ENCODE measurements at regions not wholly inside any gene's neighbourhood (a gene's known extent, or its start where the extent isn't known, plus 50 kb on each side); places are given as distances from the start of the nearest gene placed in this dataset.

DNA sequence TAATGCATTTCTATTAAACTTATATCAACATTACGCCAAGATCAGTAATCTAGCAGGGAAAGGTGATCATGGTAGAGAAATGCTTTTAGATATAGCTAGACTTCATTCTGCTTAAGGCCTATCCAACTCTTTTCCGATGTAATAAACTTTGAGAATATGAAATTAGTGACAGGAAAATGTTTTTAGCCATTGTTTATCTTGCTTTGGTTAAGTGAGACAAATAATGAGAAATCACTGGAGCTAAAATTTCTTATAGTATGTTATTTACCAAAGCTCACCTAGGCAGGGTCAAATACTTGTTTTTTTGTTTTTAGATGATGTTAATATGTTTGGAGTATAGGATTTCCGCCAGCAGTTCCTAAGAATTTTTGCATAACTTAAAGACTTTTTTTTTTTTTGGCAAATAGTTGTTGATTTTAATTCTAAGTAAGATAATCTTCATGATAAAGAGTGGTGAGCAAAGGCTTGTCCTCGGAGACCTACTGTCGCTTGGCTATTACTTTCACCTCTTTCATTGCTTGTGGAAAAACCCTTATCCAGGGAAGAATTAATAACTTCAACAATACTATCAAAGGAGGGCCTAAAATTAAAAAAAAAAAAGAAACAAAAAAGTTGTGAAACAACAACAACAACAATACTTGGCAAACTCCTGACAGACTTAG lies 98.3 kb downstream of the SOX4 start:
- POLR2A ChIA-PET, result interaction anchor here (1.0 kb wide), 1 partner anchor 24 kb away, joined by 3 read pairs; no protein-coding TSS in a partner anchor
- H3K9ac ChIP-seq, result no peak overlapping the region
- no peak for DNase-seq
- no peak overlapping the region for H2AFZ ChIP-seq (ENCODE audit: low read depth)
- peaks cover 0 to 12% of the 10 kb centered on the region in 2 experiments for H3K36me3 ChIP-seq (replicated peaks in 1 of 2; ENCODE audit: control insufficient read depth in 1 of 2, insufficient read depth in 2 of 2, low read length in 1 of 2)
- H3K4me2 ChIP-seq, result no peak overlapping the region
- peaks cover 81% of the 10 kb centered on the region for H3K79me2 ChIP-seq (ENCODE audit: insufficient read depth)
- H3K4me1 ChIP-seq (ENCODE audit: control insufficient read depth in 1 of 2, insufficient read depth in 2 of 2, low read depth in 1 of 2, low read length in 1 of 2), result no peaks in the 10 kb centered on the region; a peak in 1 of 4 replicates
- H4K20me1 ChIP-seq (ENCODE audit: insufficient read depth), result no peaks in the 10 kb centered on the region; the same call in none of the 2 replicates
- H3K9me3 ChIP-seq, result no peaks in the 10 kb centered on the region
- 95% methylated on average over 5 of the region's 5 CpGs for WGBS (ENCODE audit: low lambda C conversion rate)
- H3K9me2 ChIP-seq, result no peaks in the 10 kb centered on the region
- no peaks in the 10 kb centered on the region for H3K27me3 ChIP-seq (ENCODE audit: insufficient read depth)
- no peak overlapping the region; a peak in 1 of 4 replicates for H3K27ac ChIP-seq (ENCODE audit: low read depth in 2 of 2, low read length in 1 of 2)
- CTCF ChIA-PET, result no interaction called here
- H3K4me3 ChIP-seq (ENCODE audit: low read depth in 2 of 2, low read length in 1 of 2), result no peak overlapping the region
- no peaks in the 10 kb centered on the region for H3F3A ChIP-seq (replicated peaks; ENCODE audit: insufficient read depth)
- TF ChIP-seq FOXM1 (IDR thresholded peaks at IDR 0.05; ENCODE audit: low read depth), result no peak
- TF ChIP-seq YY1 (IDR thresholded peaks at IDR 0.05; ENCODE audit: low read depth), result no peak
- TF ChIP-seq EP300 (IDR thresholded peaks at IDR 0.05; ENCODE audit: borderline replicate concordance in 1 of 2, low read depth in 1 of 2, low read length in 1 of 2), result no peak
- TF ChIP-seq TEAD4 (IDR thresholded peaks at IDR 0.05; ENCODE audit: borderline replicate concordance, insufficient read depth), result no peak
- TF ChIP-seq SMC3 (IDR thresholded peaks at IDR 0.05; ENCODE audit: low read depth, low read length), result no peak
- TF ChIP-seq, protein P1, sequence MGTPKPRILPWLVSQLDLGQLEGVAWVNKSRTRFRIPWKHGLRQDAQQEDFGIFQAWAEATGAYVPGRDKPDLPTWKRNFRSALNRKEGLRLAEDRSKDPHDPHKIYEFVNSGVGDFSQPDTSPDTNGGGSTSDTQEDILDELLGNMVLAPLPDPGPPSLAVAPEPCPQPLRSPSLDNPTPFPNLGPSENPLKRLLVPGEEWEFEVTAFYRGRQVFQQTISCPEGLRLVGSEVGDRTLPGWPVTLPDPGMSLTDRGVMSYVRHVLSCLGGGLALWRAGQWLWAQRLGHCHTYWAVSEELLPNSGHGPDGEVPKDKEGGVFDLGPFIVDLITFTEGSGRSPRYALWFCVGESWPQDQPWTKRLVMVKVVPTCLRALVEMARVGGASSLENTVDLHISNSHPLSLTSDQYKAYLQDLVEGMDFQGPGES (IDR thresholded peaks at IDR 0.05; ENCODE audit: low read depth, low read length), result no peak
- TF ChIP-seq, protein P2, sequence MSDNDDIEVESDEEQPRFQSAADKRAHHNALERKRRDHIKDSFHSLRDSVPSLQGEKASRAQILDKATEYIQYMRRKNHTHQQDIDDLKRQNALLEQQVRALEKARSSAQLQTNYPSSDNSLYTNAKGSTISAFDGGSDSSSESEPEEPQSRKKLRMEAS (IDR thresholded peaks at IDR 0.05; ENCODE audit: low read depth), result no peak
- no peak for TF ChIP-seq EZH2phosphoT487 (IDR thresholded peaks at IDR 0.05; ENCODE audit: borderline replicate concordance, low read depth)
- no peak for TF ChIP-seq RAD21 (IDR thresholded peaks at IDR 0.05; ENCODE audit: low read length)
- TF ChIP-seq, protein P3, sequence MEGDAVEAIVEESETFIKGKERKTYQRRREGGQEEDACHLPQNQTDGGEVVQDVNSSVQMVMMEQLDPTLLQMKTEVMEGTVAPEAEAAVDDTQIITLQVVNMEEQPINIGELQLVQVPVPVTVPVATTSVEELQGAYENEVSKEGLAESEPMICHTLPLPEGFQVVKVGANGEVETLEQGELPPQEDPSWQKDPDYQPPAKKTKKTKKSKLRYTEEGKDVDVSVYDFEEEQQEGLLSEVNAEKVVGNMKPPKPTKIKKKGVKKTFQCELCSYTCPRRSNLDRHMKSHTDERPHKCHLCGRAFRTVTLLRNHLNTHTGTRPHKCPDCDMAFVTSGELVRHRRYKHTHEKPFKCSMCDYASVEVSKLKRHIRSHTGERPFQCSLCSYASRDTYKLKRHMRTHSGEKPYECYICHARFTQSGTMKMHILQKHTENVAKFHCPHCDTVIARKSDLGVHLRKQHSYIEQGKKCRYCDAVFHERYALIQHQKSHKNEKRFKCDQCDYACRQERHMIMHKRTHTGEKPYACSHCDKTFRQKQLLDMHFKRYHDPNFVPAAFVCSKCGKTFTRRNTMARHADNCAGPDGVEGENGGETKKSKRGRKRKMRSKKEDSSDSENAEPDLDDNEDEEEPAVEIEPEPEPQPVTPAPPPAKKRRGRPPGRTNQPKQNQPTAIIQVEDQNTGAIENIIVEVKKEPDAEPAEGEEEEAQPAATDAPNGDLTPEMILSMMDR (IDR thresholded peaks at IDR 0.05), result no peak

DNA sequence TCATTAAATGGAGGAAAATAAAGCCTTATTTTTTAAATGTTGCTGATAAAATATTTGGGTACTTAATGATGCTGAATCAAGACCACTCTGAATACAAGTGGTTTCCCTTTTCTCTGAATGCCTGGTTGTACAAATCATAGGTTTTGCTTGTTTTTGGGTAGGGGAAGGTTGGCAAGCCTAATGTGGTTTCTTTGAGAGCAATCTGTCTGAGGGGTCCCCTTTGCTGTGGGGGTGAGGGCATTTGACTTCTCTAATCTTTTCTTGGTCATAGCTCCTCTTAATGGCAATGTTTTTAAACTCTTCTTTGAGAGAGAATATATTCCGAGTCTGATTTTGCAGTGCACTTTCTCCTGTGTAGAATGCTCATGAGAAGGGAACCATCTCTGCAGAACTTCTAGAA lies 99.2 kb downstream of the SOX4 start:
- Histone ChIP-seq H3K79me2 (ENCODE audit: insufficient read depth) (peaks cover 80% of the 10 kb centered on the region), H3K9ac (no peak overlapping the region), H3K4me2 (no peak overlapping the region), H3K4me1 (ENCODE audit: control insufficient read depth in 1 of 2, insufficient read depth in 2 of 2, low read depth in 1 of 2, low read length in 1 of 2) (no peaks in the 10 kb centered on the region; a peak in 1 of 4 replicates), H2AFZ (ENCODE audit: low read depth) (no peak overlapping the region), H3K27me3 (ENCODE audit: insufficient read depth) (no peaks in the 10 kb centered on the region), H3K27ac (ENCODE audit: low read depth in 2 of 2, low read length in 1 of 2) (no peak overlapping the region), H3F3A (replicated peaks; ENCODE audit: insufficient read depth) (no peaks in the 10 kb centered on the region), H3K9me2 (no peaks in the 10 kb centered on the region), H3K9me3 (no peaks in the 10 kb centered on the region), H3K4me3 (ENCODE audit: low read depth in 2 of 2, low read length in 1 of 2) (no peak overlapping the region), H4K20me1 (ENCODE audit: insufficient read depth) (no peaks in the 10 kb centered on the region; the same call in none of the 2 replicates), H3K36me3 (replicated peaks in 1 of 2; ENCODE audit: control insufficient read depth in 1 of 2, insufficient read depth in 2 of 2, low read length in 1 of 2) (peaks cover 0 to 3% of the 10 kb centered on the region in 2 experiments)
- 87% methylated on average over 1 of the region's 1 CpG for WGBS (ENCODE audit: low lambda C conversion rate)
- ChIA-PET POLR2A (no interaction called here), CTCF (no interaction called here)
- no peak for DNase-seq
- TF ChIP-seq FOSL2 (IDR thresholded peaks at IDR 0.05; ENCODE audit: borderline replicate concordance, low read depth) (no peak), RAD21 (IDR thresholded peaks at IDR 0.05; ENCODE audit: low read length) (no peak), EZH2phosphoT487 (IDR thresholded peaks at IDR 0.05; ENCODE audit: borderline replicate concordance, low read depth) (no peak), NFIC (IDR thresholded peaks at IDR 0.05; ENCODE audit: borderline replicate concordance) (no peak), EP300 (IDR thresholded peaks at IDR 0.05; ENCODE audit: borderline replicate concordance in 1 of 2, low read depth in 1 of 2, low read length in 1 of 2) (no peak), ELF1 (IDR thresholded peaks at IDR 0.05) (no peak), YY1 (IDR thresholded peaks at IDR 0.05; ENCODE audit: low read depth) (no peak), SMC3 (IDR thresholded peaks at IDR 0.05; ENCODE audit: low read depth, low read length) (no peak)
- TF ChIP-seq, protein P4, sequence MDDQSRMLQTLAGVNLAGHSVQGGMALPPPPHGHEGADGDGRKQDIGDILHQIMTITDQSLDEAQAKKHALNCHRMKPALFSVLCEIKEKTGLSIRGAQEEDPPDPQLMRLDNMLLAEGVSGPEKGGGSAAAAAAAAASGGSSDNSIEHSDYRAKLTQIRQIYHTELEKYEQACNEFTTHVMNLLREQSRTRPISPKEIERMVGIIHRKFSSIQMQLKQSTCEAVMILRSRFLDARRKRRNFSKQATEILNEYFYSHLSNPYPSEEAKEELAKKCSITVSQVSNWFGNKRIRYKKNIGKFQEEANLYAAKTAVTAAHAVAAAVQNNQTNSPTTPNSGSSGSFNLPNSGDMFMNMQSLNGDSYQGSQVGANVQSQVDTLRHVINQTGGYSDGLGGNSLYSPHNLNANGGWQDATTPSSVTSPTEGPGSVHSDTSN (IDR thresholded peaks at IDR 0.05), result no peak
- TF ChIP-seq, protein P5, sequence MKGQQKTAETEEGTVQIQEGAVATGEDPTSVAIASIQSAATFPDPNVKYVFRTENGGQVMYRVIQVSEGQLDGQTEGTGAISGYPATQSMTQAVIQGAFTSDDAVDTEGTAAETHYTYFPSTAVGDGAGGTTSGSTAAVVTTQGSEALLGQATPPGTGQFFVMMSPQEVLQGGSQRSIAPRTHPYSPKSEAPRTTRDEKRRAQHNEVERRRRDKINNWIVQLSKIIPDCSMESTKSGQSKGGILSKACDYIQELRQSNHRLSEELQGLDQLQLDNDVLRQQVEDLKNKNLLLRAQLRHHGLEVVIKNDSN (IDR thresholded peaks at IDR 0.05; ENCODE audit: borderline replicate concordance, low read depth), result no peak
